ENCODE measurements at regions not wholly inside any gene's neighbourhood (a gene's known extent, or its start where the extent isn't known, plus 50 kb on each side); places are given as distances from the start of the nearest gene placed in this dataset.
"Not testable (repeated sequence)": the region's sequence is repeated elsewhere in the genome, so short reads cannot be mapped to it uniquely, and the experiment has no call there.

DNA sequence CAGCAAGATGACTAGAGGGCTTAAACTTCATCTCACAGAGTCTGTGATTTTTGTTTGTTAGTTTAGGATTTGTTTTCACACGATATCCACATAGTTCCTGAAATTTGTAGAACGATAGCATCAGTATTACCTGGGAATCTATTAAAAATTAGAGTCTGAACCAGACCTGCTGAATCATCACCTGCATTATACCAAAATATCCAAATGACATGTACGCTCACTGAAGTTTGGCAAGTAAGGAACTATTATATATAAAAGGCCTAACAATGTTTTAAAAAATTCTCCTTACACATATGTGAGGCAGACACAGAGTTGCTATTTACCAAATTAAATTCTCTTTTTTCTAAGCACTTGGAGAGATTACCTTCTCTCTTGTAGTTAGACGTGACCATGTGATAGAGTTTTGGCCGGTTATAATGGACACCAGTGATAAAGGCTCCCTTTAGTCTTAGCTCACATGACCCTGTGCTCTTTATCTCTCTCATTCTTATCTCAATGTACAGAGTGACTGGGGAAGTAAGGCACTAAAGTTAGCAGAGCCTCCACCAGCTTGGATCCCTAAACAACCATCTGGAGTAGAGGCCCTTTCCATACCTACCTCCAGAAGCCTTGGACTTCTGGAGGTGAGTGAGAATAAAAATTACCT is 363.1 kb downstream of the DSC3 start:
- DNase-seq = no peak
- no peak overlapping the region for H3K27ac ChIP-seq (ENCODE audit: insufficient read length, low read depth, low read length)
- H2AFZ ChIP-seq (ENCODE audit: low read length) = no peak overlapping the region
- no peak overlapping the region for H4K5ac ChIP-seq (ENCODE audit: insufficient read length, low read depth, low read length)
- H3K4me2 ChIP-seq (ENCODE audit: insufficient read depth, insufficient read length, low read length) = no peak overlapping the region
- no peaks in the 10 kb centered on the region for H4K20me1 ChIP-seq (ENCODE audit: control insufficient read depth, insufficient read depth, insufficient read length)
- TF ChIP-seq, protein P1, sequence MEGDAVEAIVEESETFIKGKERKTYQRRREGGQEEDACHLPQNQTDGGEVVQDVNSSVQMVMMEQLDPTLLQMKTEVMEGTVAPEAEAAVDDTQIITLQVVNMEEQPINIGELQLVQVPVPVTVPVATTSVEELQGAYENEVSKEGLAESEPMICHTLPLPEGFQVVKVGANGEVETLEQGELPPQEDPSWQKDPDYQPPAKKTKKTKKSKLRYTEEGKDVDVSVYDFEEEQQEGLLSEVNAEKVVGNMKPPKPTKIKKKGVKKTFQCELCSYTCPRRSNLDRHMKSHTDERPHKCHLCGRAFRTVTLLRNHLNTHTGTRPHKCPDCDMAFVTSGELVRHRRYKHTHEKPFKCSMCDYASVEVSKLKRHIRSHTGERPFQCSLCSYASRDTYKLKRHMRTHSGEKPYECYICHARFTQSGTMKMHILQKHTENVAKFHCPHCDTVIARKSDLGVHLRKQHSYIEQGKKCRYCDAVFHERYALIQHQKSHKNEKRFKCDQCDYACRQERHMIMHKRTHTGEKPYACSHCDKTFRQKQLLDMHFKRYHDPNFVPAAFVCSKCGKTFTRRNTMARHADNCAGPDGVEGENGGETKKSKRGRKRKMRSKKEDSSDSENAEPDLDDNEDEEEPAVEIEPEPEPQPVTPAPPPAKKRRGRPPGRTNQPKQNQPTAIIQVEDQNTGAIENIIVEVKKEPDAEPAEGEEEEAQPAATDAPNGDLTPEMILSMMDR (conservative IDR thresholded peaks at IDR 0.05) = no peak
- no peak overlapping the region for H2BK5ac ChIP-seq (ENCODE audit: insufficient read length, low read length)
- no peaks in the 10 kb centered on the region for H3K4me1 ChIP-seq (ENCODE audit: insufficient read depth, low read length)
- H2BK20ac ChIP-seq (ENCODE audit: low read depth, low read length, poor library complexity, severe bottlenecking) = no peak overlapping the region
- no peak overlapping the region for H3K56ac ChIP-seq (ENCODE audit: insufficient read length, low read depth, low read length)
- H3K36me3 Mint-ChIP-seq (ENCODE audit: insufficient read depth in 1 of 3, low read depth in 3 of 3) = no peaks in the 10 kb centered on the region
- no peak overlapping the region for H2AK5ac ChIP-seq (ENCODE audit: insufficient read length, low read length)
- H3K23me2 ChIP-seq (ENCODE audit: insufficient read length, low read depth, low read length, poor library complexity, severe bottlenecking) = no peaks in the 10 kb centered on the region
- no peak overlapping the region for H3T11ph ChIP-seq (ENCODE audit: low read length)
- no peak overlapping the region for H3K4me3 Mint-ChIP-seq
- no peaks in the 10 kb centered on the region for H3K9me3 ChIP-seq (ENCODE audit: control insufficient read depth, low read depth, low read length)
- no peak overlapping the region for H4K91ac ChIP-seq (ENCODE audit: insufficient read length, low read depth, low read length)
- no peaks in the 10 kb centered on the region for H3K79me1 ChIP-seq (ENCODE audit: insufficient read depth, low read depth, low read length, poor library complexity, severe bottlenecking)
- no peak overlapping the region for H3K14ac ChIP-seq (ENCODE audit: insufficient read depth, low read length)
- H3K79me2 ChIP-seq (ENCODE audit: insufficient read depth, low read length) = no peaks in the 10 kb centered on the region
- no peaks in the 10 kb centered on the region for H3K9me3 Mint-ChIP-seq
- WGBS (ENCODE audit: extremely low coverage, insufficient read length, low lambda C conversion rate) = no CpG with 5 or more reads among the region's 5 CpGs
- no peaks in the 10 kb centered on the region for H3K4me1 Mint-ChIP-seq
- H3K4ac ChIP-seq (ENCODE audit: low read depth, low read length) = no peak overlapping the region
- H2BK15ac ChIP-seq (ENCODE audit: low read depth, low read length) = no peak overlapping the region
- H3K27me3 ChIP-seq (ENCODE audit: insufficient read depth, low read length) = no peaks in the 10 kb centered on the region
- no peak overlapping the region for H4K8ac ChIP-seq (replicated peaks; ENCODE audit: insufficient read length, low read depth, low read length)
- H3K9ac ChIP-seq (ENCODE audit: extremely low read depth, insufficient read length, low read length) = no peak overlapping the region
- no peak overlapping the region for H2BK120ac ChIP-seq (ENCODE audit: low read depth, low read length, poor library complexity, severe bottlenecking)
- no peak overlapping the region for H3K23ac ChIP-seq (ENCODE audit: insufficient read length, low read depth, low read length)
- H3K18ac ChIP-seq (ENCODE audit: insufficient read length, low read depth, low read length) = no peak overlapping the region
- H3K27me3 Mint-ChIP-seq (ENCODE audit: low read depth) = no peaks in the 10 kb centered on the region
- no peak overlapping the region for H3K27ac Mint-ChIP-seq
- H2BK12ac ChIP-seq (ENCODE audit: insufficient read length, low read depth, low read length) = no peak overlapping the region

GRCh38 chr18:30677813-30678212 is 364.7 kb downstream of the DSC3 start:
- H3K27me3 ChIP-seq (ENCODE audit: insufficient read depth, low read length); H4K5ac ChIP-seq (ENCODE audit: insufficient read length, low read depth, low read length); H3K23ac ChIP-seq (ENCODE audit: insufficient read length, low read depth, low read length); H2BK12ac ChIP-seq (ENCODE audit: insufficient read length, low read depth, low read length); H3K56ac ChIP-seq (ENCODE audit: insufficient read length, low read depth, low read length); H3K9me3 ChIP-seq (ENCODE audit: control insufficient read depth, low read depth, low read length); H4K20me1 ChIP-seq (ENCODE audit: control insufficient read depth, insufficient read depth, insufficient read length); H3K27me3 Mint-ChIP-seq (ENCODE audit: low read depth); H3K4ac ChIP-seq (ENCODE audit: low read depth, low read length); H2AK5ac ChIP-seq (ENCODE audit: insufficient read length, low read length); H3K9me3 Mint-ChIP-seq; H4K8ac ChIP-seq (replicated peaks; ENCODE audit: insufficient read length, low read depth, low read length); H3T11ph ChIP-seq (ENCODE audit: low read length); H3K4me3 Mint-ChIP-seq; H3K27ac ChIP-seq (ENCODE audit: insufficient read length, low read depth, low read length); H2BK120ac ChIP-seq (ENCODE audit: low read depth, low read length, poor library complexity, severe bottlenecking); H3K4me2 ChIP-seq (ENCODE audit: insufficient read depth, insufficient read length, low read length); H3K79me2 ChIP-seq (ENCODE audit: insufficient read depth, low read length); H3K18ac ChIP-seq (ENCODE audit: insufficient read length, low read depth, low read length); H3K9ac ChIP-seq (ENCODE audit: extremely low read depth, insufficient read length, low read length); H3K79me1 ChIP-seq (ENCODE audit: insufficient read depth, low read depth, low read length, poor library complexity, severe bottlenecking); H3K23me2 ChIP-seq (ENCODE audit: insufficient read length, low read depth, low read length, poor library complexity, severe bottlenecking); H2AFZ ChIP-seq (ENCODE audit: low read length); H2BK15ac ChIP-seq (ENCODE audit: low read depth, low read length); H3K36me3 Mint-ChIP-seq (ENCODE audit: insufficient read depth in 1 of 3, low read depth in 3 of 3); H3K14ac ChIP-seq (ENCODE audit: insufficient read depth, low read length); H3K4me1 ChIP-seq (ENCODE audit: insufficient read depth, low read length); H3K4me1 Mint-ChIP-seq; H2BK20ac ChIP-seq (ENCODE audit: low read depth, low read length, poor library complexity, severe bottlenecking); H2BK5ac ChIP-seq (ENCODE audit: insufficient read length, low read length); H4K91ac ChIP-seq (ENCODE audit: insufficient read length, low read depth, low read length); DNase-seq: not testable (repeated sequence)
- H3K27ac Mint-ChIP-seq = peak overlapping the region in 1 of 3 experiments; percentile 25; a peak in 1 of 7 replicates
- WGBS (ENCODE audit: extremely low coverage, insufficient read length, low lambda C conversion rate) = no CpG with 5 or more reads among the region's 5 CpGs
